Thyroid gland (tissue), 4 donors: ENCODE measurements at regions not wholly inside any gene's neighbourhood (a gene's known extent, or its start where the extent isn't known, plus 50 kb on each side); places are given as distances from the start of the nearest gene placed in this dataset.

Source experiments
- POLR2A ChIP-seq, 2 donors: fragments of 450-650 bp; IDR thresholded peaks; one replicate each; pipeline ENCODE4 v1.6.1; 2017; ENCODE audit warnings: antibody characterized with exemption in 2 of 2, mild to moderate bottlenecking in 2 of 2, moderate library complexity in 1 of 2
- TF ChIP-seq, protein P1 (sequence below), 6 experiments: fragments of 200-600 bp in 3 of 6; fragments of 450-650 bp in 3 of 6; sonication (generic) in 3 of 6; IDR thresholded peaks; one replicate each; pipeline ENCODE4 v1.5.1; 2016 to 2019; ENCODE audit warnings: antibody characterized with exemption in 6 of 6, mild to moderate bottlenecking in 2 of 6, inconsistent platforms in 1 of 6, moderate library complexity in 1 of 6

DNA sequence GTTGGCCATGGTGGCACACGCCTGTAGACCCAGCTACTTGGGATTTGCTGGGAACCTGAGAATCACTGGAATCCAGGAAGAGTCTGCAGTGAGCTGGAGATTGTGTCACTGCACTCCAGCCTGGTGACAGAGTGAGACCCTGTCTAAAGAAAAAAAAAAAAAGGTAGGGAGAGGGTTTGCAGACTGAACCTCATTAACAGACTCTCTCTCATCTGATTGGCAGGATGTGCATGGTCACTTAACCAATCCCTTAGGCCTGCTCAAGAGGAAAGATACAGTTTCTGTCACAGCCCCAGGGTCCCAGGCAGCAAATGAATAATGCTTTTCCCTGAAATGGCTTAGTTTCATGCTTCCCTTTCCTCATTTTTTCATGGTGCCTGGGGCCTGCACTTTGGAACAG, 160.5 kb upstream of the KCNJ16 start:
- TF ChIP-seq, protein P1, sequence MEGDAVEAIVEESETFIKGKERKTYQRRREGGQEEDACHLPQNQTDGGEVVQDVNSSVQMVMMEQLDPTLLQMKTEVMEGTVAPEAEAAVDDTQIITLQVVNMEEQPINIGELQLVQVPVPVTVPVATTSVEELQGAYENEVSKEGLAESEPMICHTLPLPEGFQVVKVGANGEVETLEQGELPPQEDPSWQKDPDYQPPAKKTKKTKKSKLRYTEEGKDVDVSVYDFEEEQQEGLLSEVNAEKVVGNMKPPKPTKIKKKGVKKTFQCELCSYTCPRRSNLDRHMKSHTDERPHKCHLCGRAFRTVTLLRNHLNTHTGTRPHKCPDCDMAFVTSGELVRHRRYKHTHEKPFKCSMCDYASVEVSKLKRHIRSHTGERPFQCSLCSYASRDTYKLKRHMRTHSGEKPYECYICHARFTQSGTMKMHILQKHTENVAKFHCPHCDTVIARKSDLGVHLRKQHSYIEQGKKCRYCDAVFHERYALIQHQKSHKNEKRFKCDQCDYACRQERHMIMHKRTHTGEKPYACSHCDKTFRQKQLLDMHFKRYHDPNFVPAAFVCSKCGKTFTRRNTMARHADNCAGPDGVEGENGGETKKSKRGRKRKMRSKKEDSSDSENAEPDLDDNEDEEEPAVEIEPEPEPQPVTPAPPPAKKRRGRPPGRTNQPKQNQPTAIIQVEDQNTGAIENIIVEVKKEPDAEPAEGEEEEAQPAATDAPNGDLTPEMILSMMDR (IDR thresholded peaks at IDR 0.05) = no peak
- no peak for TF ChIP-seq POLR2A (IDR thresholded peaks at IDR 0.05)
